ENCODE measurements at regions not wholly inside any gene's neighbourhood (a gene's known extent, or its start where the extent isn't known, plus 50 kb on each side); places are given as distances from the start of the nearest gene placed in this dataset.

GRCh38 chr6:62393608-62394007 lies 107.6 kb upstream of the KHDRBS2 start:
- H3K27me3 ChIP-seq (ENCODE audit: insufficient read depth, low read length, poor library complexity) = no peaks in the 10 kb centered on the region
- H2AFZ ChIP-seq (ENCODE audit: low read depth, low read length) = no peak overlapping the region
- TF ChIP-seq EZH2 (IDR thresholded peaks at IDR 0.05; ENCODE audit: borderline replicate concordance, low read depth, low read length, severe bottlenecking) = no peak
- no peak for TF ChIP-seq CTCF (IDR thresholded peaks at IDR 0.05; ENCODE audit: borderline replicate concordance, extremely low read depth, low read length, poor library complexity, severe bottlenecking)
- no peak overlapping the region for H3K27ac ChIP-seq (ENCODE audit: low read length)
- ATAC-seq (ENCODE audit: insufficient read depth, low read depth) (no peak), DNase-seq (no peak)
- no peak overlapping the region for H3K4me2 ChIP-seq (ENCODE audit: insufficient read depth, low read length)
- no peaks in the 10 kb centered on the region for H3K9me3 ChIP-seq (ENCODE audit: insufficient read depth, low read length, severe bottlenecking)
- H4K20me1 ChIP-seq (ENCODE audit: insufficient read depth, low read length) = no peaks in the 10 kb centered on the region
- H3K4me3 ChIP-seq (ENCODE audit: low read depth in 1 of 2, low read length in 2 of 2) = no peak overlapping the region
- no peaks in the 10 kb centered on the region for H3K4me1 ChIP-seq (ENCODE audit: insufficient read depth, low read length)
- H3K36me3 ChIP-seq (ENCODE audit: insufficient read depth, low read length) = no peaks in the 10 kb centered on the region
- no peak overlapping the region for H3K9ac ChIP-seq (ENCODE audit: low read depth, low read length)
- H3K79me2 ChIP-seq (ENCODE audit: insufficient read depth, low read length) = no peaks in the 10 kb centered on the region

- no peak for DNase-seq
- no peak overlapping the region for H3K9ac ChIP-seq (ENCODE audit: low read depth, low read length)
- H3K4me1 ChIP-seq (ENCODE audit: insufficient read depth, low read length) = no peaks in the 10 kb centered on the region
- H3K79me2 ChIP-seq (ENCODE audit: insufficient read depth, low read length) = no peaks in the 10 kb centered on the region
- no peaks in the 10 kb centered on the region for H3K9me3 ChIP-seq (ENCODE audit: insufficient read depth, low read length, severe bottlenecking)
- H3K36me3 ChIP-seq (ENCODE audit: insufficient read depth, low read length) = no peaks in the 10 kb centered on the region
- no peak overlapping the region for H3K4me3 ChIP-seq (ENCODE audit: low read depth in 1 of 2, low read length in 2 of 2)
- no peak overlapping the region for H2AFZ ChIP-seq (ENCODE audit: low read depth, low read length)
- ATAC-seq (ENCODE audit: insufficient read depth, low read depth) = no peak
- no peak overlapping the region for H3K4me2 ChIP-seq (ENCODE audit: insufficient read depth, low read length)
- H3K27me3 ChIP-seq (ENCODE audit: insufficient read depth, low read length, poor library complexity) = no peaks in the 10 kb centered on the region
- TF ChIP-seq EZH2 (IDR thresholded peaks at IDR 0.05; ENCODE audit: borderline replicate concordance, low read depth, low read length, severe bottlenecking) (no peak), CTCF (IDR thresholded peaks at IDR 0.05; ENCODE audit: borderline replicate concordance, extremely low read depth, low read length, poor library complexity, severe bottlenecking) (no peak)
- H4K20me1 ChIP-seq (ENCODE audit: insufficient read depth, low read length) = no peaks in the 10 kb centered on the region
- H3K27ac ChIP-seq (ENCODE audit: low read length) = no peak overlapping the region
Observed at GRCh38 chr6:62392291-62392690, 106.3 kb upstream of the KHDRBS2 start.

- no peak overlapping the region for H3K4me2 ChIP-seq (ENCODE audit: insufficient read depth, low read length)
- H2AFZ ChIP-seq (ENCODE audit: low read depth, low read length) = no peak overlapping the region
- no peak overlapping the region for H3K4me3 ChIP-seq (ENCODE audit: low read depth in 1 of 2, low read length in 2 of 2)
- H3K9me3 ChIP-seq (ENCODE audit: insufficient read depth, low read length, severe bottlenecking) = no peaks in the 10 kb centered on the region
- no peaks in the 10 kb centered on the region for H3K27me3 ChIP-seq (ENCODE audit: insufficient read depth, low read length, poor library complexity)
- H4K20me1 ChIP-seq (ENCODE audit: insufficient read depth, low read length) = no peaks in the 10 kb centered on the region
- no peaks in the 10 kb centered on the region for H3K79me2 ChIP-seq (ENCODE audit: insufficient read depth, low read length)
- no peak for TF ChIP-seq CTCF (IDR thresholded peaks at IDR 0.05; ENCODE audit: borderline replicate concordance, extremely low read depth, low read length, poor library complexity, severe bottlenecking)
- TF ChIP-seq EZH2 (IDR thresholded peaks at IDR 0.05; ENCODE audit: borderline replicate concordance, low read depth, low read length, severe bottlenecking) = no peak
- no peak for ATAC-seq (ENCODE audit: insufficient read depth, low read depth)
- no peak overlapping the region for H3K9ac ChIP-seq (ENCODE audit: low read depth, low read length)
- no peaks in the 10 kb centered on the region for H3K4me1 ChIP-seq (ENCODE audit: insufficient read depth, low read length)
- H3K36me3 ChIP-seq (ENCODE audit: insufficient read depth, low read length) = no peaks in the 10 kb centered on the region
- no peak overlapping the region for H3K27ac ChIP-seq (ENCODE audit: low read length)
- no peak for DNase-seq
Observed at GRCh38 chr6:62391358-62391757, 105.3 kb upstream of the KHDRBS2 start.

- H3K9ac ChIP-seq (ENCODE audit: low read depth, low read length) = no peak overlapping the region
- ATAC-seq (ENCODE audit: insufficient read depth, low read depth) (no peak), DNase-seq (no peak)
- H3K4me2 ChIP-seq (ENCODE audit: insufficient read depth, low read length) = no peak overlapping the region
- no peak overlapping the region for H2AFZ ChIP-seq (ENCODE audit: low read depth, low read length)
- TF ChIP-seq CTCF (IDR thresholded peaks at IDR 0.05; ENCODE audit: borderline replicate concordance, extremely low read depth, low read length, poor library complexity, severe bottlenecking) = no peak
- TF ChIP-seq EZH2 (IDR thresholded peaks at IDR 0.05; ENCODE audit: borderline replicate concordance, low read depth, low read length, severe bottlenecking) = no peak
- no peak overlapping the region for H3K4me3 ChIP-seq (ENCODE audit: low read depth in 1 of 2, low read length in 2 of 2)
- no peaks in the 10 kb centered on the region for H3K36me3 ChIP-seq (ENCODE audit: insufficient read depth, low read length)
- no peaks in the 10 kb centered on the region for H3K9me3 ChIP-seq (ENCODE audit: insufficient read depth, low read length, severe bottlenecking)
- H4K20me1 ChIP-seq (ENCODE audit: insufficient read depth, low read length) = no peaks in the 10 kb centered on the region
- no peaks in the 10 kb centered on the region for H3K27me3 ChIP-seq (ENCODE audit: insufficient read depth, low read length, poor library complexity)
- H3K79me2 ChIP-seq (ENCODE audit: insufficient read depth, low read length) = no peaks in the 10 kb centered on the region
- H3K4me1 ChIP-seq (ENCODE audit: insufficient read depth, low read length) = no peaks in the 10 kb centered on the region
- no peak overlapping the region for H3K27ac ChIP-seq (ENCODE audit: low read length)
Observed at GRCh38 chr6:62390401-62390800, 104.4 kb upstream of the KHDRBS2 start.

Data from DND-41 (cell line).